ENCODE measurements at regions not wholly inside any gene's neighbourhood (a gene's known extent, or its start where the extent isn't known, plus 50 kb on each side); places are given as distances from the start of the nearest gene placed in this dataset.

GRCh38 chr2:226308986-226309385 is 490.6 kb downstream of the IRS1 start:
- peaks cover 8% of the 10 kb centered on the region for H3K9me3 Mint-ChIP-seq (ENCODE audit: unreplicated experiment)
- H3K27me3 Mint-ChIP-seq (ENCODE audit: unreplicated experiment) = no peaks in the 10 kb centered on the region
- H3K36me3 Mint-ChIP-seq (ENCODE audit: unreplicated experiment) = no peaks in the 10 kb centered on the region
- TF ChIP-seq CTCF (IDR thresholded peaks at IDR 0.05) = no peak
- H3K4me1 Mint-ChIP-seq (ENCODE audit: unreplicated experiment) = peaks cover 12% of the 10 kb centered on the region
- H3K4me3 Mint-ChIP-seq (ENCODE audit: unreplicated experiment) = no peak overlapping the region
- H3K27ac Mint-ChIP-seq (ENCODE audit: unreplicated experiment) = peak overlapping the region; percentile 68
- no peak for DNase-seq (ENCODE audit: extremely low spot score, unreplicated experiment)

GRCh38 chr2:226308323-226308680 is 491.3 kb downstream of the IRS1 start:
- no peaks in the 10 kb centered on the region for H3K36me3 Mint-ChIP-seq (ENCODE audit: unreplicated experiment)
- H3K27me3 Mint-ChIP-seq (ENCODE audit: unreplicated experiment) = no peaks in the 10 kb centered on the region
- no peak overlapping the region for H3K4me3 Mint-ChIP-seq (ENCODE audit: unreplicated experiment)
- peaks cover 8% of the 10 kb centered on the region for H3K9me3 Mint-ChIP-seq (ENCODE audit: unreplicated experiment)
- H3K4me1 Mint-ChIP-seq (ENCODE audit: unreplicated experiment) = peaks cover 12% of the 10 kb centered on the region
- no peak overlapping the region for H3K27ac Mint-ChIP-seq (ENCODE audit: unreplicated experiment)
- TF ChIP-seq CTCF (IDR thresholded peaks at IDR 0.05) = no peak
- DNase-seq (ENCODE audit: extremely low spot score, unreplicated experiment) = no peak

- no peak for DNase-seq (ENCODE audit: extremely low spot score, unreplicated experiment)
- Mint-ChIP-seq H3K4me3 (ENCODE audit: unreplicated experiment) (no peak overlapping the region), H3K36me3 (ENCODE audit: unreplicated experiment) (no peaks in the 10 kb centered on the region)
Observed at GRCh38 chr2:226307487-226308322, 491.9 kb downstream of the IRS1 start.

GRCh38 chr2:226306969-226307368 is 492.7 kb downstream of the IRS1 start:
- TF ChIP-seq CTCF (IDR thresholded peaks at IDR 0.05) = no peak
- Mint-ChIP-seq H3K36me3 (ENCODE audit: unreplicated experiment) (no peaks in the 10 kb centered on the region), H3K4me1 (ENCODE audit: unreplicated experiment) (peaks cover 12% of the 10 kb centered on the region), H3K27me3 (ENCODE audit: unreplicated experiment) (no peaks in the 10 kb centered on the region), H3K9me3 (ENCODE audit: unreplicated experiment) (peaks cover 8% of the 10 kb centered on the region), H3K27ac (ENCODE audit: unreplicated experiment) (no peak overlapping the region), H3K4me3 (ENCODE audit: unreplicated experiment) (no peak overlapping the region)
- DNase-seq (ENCODE audit: extremely low spot score, unreplicated experiment) = no peak

More at GRCh38 chr2:226307487-226308322, 491.9 kb downstream of the IRS1 start:
- no peak for TF ChIP-seq CTCF (IDR thresholded peaks at IDR 0.05)
- Mint-ChIP-seq H3K9me3 (ENCODE audit: unreplicated experiment) (peaks cover 8% of the 10 kb centered on the region), H3K4me1 (ENCODE audit: unreplicated experiment) (peaks cover 12% of the 10 kb centered on the region), H3K27ac (ENCODE audit: unreplicated experiment) (no peak overlapping the region), H3K27me3 (ENCODE audit: unreplicated experiment) (no peaks in the 10 kb centered on the region)

GRCh38 chr2:226304308-226304707 is 495.3 kb downstream of the IRS1 start:
- no peak overlapping the region for H3K4me3 Mint-ChIP-seq (ENCODE audit: unreplicated experiment)
- peaks cover 3% of the 10 kb centered on the region for H3K9me3 Mint-ChIP-seq (ENCODE audit: unreplicated experiment)
- H3K27ac Mint-ChIP-seq (ENCODE audit: unreplicated experiment) = no peak overlapping the region
- no peak for DNase-seq (ENCODE audit: extremely low spot score, unreplicated experiment)
- H3K36me3 Mint-ChIP-seq (ENCODE audit: unreplicated experiment) = no peaks in the 10 kb centered on the region
- no peaks in the 10 kb centered on the region for H3K27me3 Mint-ChIP-seq (ENCODE audit: unreplicated experiment)
- TF ChIP-seq CTCF (IDR thresholded peaks at IDR 0.05) = no peak
- peaks cover 7% of the 10 kb centered on the region for H3K4me1 Mint-ChIP-seq (ENCODE audit: unreplicated experiment)

Measured in osteocyte (in vitro differentiated cells).